ENCODE measurements at regions not wholly inside any gene's neighbourhood (a gene's known extent, or its start where the extent isn't known, plus 50 kb on each side); places are given as distances from the start of the nearest gene placed in this dataset.

GRCh38 chr1:165143437-165144065 is 213.0 kb downstream of the LMX1A start:
- TF ChIP-seq CTCF (IDR thresholded peaks at IDR 0.05; ENCODE audit: extremely low read depth in 1 of 2, insufficient read depth in 1 of 2, low read depth in 1 of 2, low read length in 2 of 2) = peak; percentile 56 to 58
- TF ChIP-seq POLR2A (IDR thresholded peaks at IDR 0.05; ENCODE audit: low read depth, low read length) = no peak
- no peak for TF ChIP-seq JUN (IDR thresholded peaks at IDR 0.05; ENCODE audit: borderline replicate concordance, insufficient read depth, insufficient read length, low read depth)
- TF ChIP-seq FOS (IDR thresholded peaks at IDR 0.05; ENCODE audit: borderline replicate concordance, insufficient read depth, low read length) = no peak

Data from endothelial cell of umbilical vein (primary cell).